ENCODE measurements at regions not wholly inside any gene's neighbourhood (a gene's known extent, or its start where the extent isn't known, plus 50 kb on each side); places are given as distances from the start of the nearest gene placed in this dataset.
"Not testable (repeated sequence)": the region's sequence is repeated elsewhere in the genome, so short reads cannot be mapped to it uniquely, and the experiment has no call there.

DNA sequence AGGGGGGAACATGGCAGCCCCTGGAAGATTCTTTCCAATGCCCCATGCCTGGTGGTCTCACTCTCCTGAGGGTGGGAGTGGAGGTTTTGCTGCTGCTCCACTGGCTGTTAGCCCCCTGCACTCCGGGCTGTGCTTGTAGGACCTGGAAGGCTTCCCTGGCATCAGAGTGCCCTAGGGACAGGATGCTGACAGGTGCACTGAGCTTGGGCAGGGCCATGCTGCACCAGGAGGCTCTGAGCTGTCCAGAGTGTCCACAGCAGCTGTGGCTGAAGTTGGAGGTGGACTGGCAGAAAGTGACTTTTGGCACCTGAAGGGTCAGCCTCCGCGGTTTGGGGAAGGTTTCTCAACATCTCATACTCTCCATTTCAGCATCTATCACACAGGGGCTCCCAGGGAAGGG lies 249.1 kb downstream of the GADD45G start:
- Histone ChIP-seq H3K9me3 (no peaks in the 10 kb centered on the region), H3K36me3 (no peaks in the 10 kb centered on the region), H3K4me3 (ENCODE audit: low read depth in 1 of 2, low read length in 1 of 2) (no peak overlapping the region), H3K27me3 (peaks cover 15% of the 10 kb centered on the region), H3K4me1 (ENCODE audit: control insufficient read depth in 1 of 2, insufficient read depth in 1 of 2, low read depth in 1 of 2, low read length in 1 of 2) (no peaks in the 10 kb centered on the region), H3K27ac (no peak overlapping the region)
- no peak for TF ChIP-seq CTCF (IDR thresholded peaks at IDR 0.05)

GRCh38 chr9:89854715-89855475 lies 250.1 kb downstream of the GADD45G start:
- no peaks in the 10 kb centered on the region for H3K9me3 ChIP-seq
- no peak for TF ChIP-seq CTCF (IDR thresholded peaks at IDR 0.05)
- no peaks in the 10 kb centered on the region for H3K36me3 ChIP-seq
- no peak overlapping the region for H3K27ac ChIP-seq
- no peaks in the 10 kb centered on the region for H3K4me1 ChIP-seq (ENCODE audit: control insufficient read depth in 1 of 2, insufficient read depth in 1 of 2, low read depth in 1 of 2, low read length in 1 of 2)
- H3K4me3 ChIP-seq (ENCODE audit: low read depth in 1 of 2, low read length in 1 of 2), result no peak overlapping the region
- H3K27me3 ChIP-seq, result peaks cover 16% of the 10 kb centered on the region

GRCh38 chr9:89856296-89856695 lies 251.5 kb downstream of the GADD45G start:
- H3K27me3 ChIP-seq, result peaks cover 16% of the 10 kb centered on the region
- not testable (repeated sequence) for H3K36me3 ChIP-seq; H3K4me3 ChIP-seq (ENCODE audit: low read depth in 1 of 2, low read length in 1 of 2); H3K9me3 ChIP-seq; H3K4me1 ChIP-seq (ENCODE audit: control insufficient read depth in 1 of 2, insufficient read depth in 1 of 2, low read depth in 1 of 2, low read length in 1 of 2); H3K27ac ChIP-seq

GRCh38 chr9:89856950-89857349 lies 252.1 kb downstream of the GADD45G start:
- peaks cover 20% of the 10 kb centered on the region for H3K27me3 ChIP-seq
- not testable (repeated sequence) for H3K9me3 ChIP-seq

DNA sequence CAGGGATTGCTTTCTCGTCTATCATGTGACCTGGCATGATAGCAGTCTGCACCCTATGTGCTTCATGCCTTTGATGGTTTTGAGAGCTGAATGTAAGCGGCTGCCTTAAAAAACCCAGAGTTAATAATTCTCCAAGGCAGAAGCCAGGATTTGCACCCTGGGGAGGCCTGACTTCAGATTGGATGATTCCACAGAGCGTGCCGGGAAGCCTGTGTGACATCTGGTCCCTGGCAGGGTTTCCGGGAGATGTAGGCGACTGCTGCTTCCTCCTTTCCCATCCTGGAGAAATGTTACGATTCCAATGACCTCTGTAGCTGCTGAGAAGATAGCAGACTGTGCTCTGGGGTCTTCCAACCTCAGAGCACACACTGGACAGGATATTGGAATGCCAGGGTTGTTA lies 255.0 kb downstream of the GADD45G start:
- peaks cover 22% of the 10 kb centered on the region for H3K27me3 ChIP-seq
- H3K9me3 ChIP-seq; H3K27ac ChIP-seq; H3K4me1 ChIP-seq (ENCODE audit: control insufficient read depth in 1 of 2, insufficient read depth in 1 of 2, low read depth in 1 of 2, low read length in 1 of 2); H3K36me3 ChIP-seq; H3K4me3 ChIP-seq (ENCODE audit: low read depth in 1 of 2, low read length in 1 of 2): not testable (repeated sequence)

More at GRCh38 chr9:89856950-89857349, 252.1 kb downstream of the GADD45G start:
- not testable (repeated sequence) for H3K27ac ChIP-seq; H3K4me1 ChIP-seq (ENCODE audit: control insufficient read depth in 1 of 2, insufficient read depth in 1 of 2, low read depth in 1 of 2, low read length in 1 of 2); H3K4me3 ChIP-seq (ENCODE audit: low read depth in 1 of 2, low read length in 1 of 2); H3K36me3 ChIP-seq

DNA sequence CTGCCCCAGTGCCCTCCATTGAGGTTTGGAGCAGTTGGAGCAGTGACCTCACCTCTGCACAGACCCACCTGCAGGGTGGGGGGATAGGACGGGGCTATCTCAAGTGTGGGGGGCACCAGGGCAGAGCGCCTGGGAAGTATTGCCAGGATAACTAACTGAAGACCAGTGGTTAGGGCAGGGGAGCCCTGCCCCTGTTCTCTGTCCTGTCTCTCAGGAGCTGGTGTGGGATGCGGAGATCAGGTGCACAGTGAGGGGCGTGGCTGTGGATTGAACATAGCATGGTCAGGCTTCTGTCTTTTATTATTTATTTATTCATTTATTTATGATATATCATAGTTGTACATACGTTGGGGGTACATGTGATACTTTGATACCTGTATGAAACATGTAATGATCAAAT lies 256.6 kb downstream of the GADD45G start:
- H3K9me3 ChIP-seq; H3K4me1 ChIP-seq (ENCODE audit: control insufficient read depth in 1 of 2, insufficient read depth in 1 of 2, low read depth in 1 of 2, low read length in 1 of 2); H3K36me3 ChIP-seq; H3K27ac ChIP-seq; H3K4me3 ChIP-seq (ENCODE audit: low read depth in 1 of 2, low read length in 1 of 2): not testable (repeated sequence)
- H3K27me3 ChIP-seq, result peaks cover 22% of the 10 kb centered on the region

- H3K9me3 ChIP-seq, result no peaks in the 10 kb centered on the region
- no peak overlapping the region for H3K4me3 ChIP-seq (ENCODE audit: low read depth in 1 of 2, low read length in 1 of 2)
- peaks cover 22% of the 10 kb centered on the region for H3K27me3 ChIP-seq
- no peak overlapping the region for H3K27ac ChIP-seq
- H3K4me1 ChIP-seq (ENCODE audit: control insufficient read depth in 1 of 2, insufficient read depth in 1 of 2, low read depth in 1 of 2, low read length in 1 of 2), result no peaks in the 10 kb centered on the region
- no peak for TF ChIP-seq CTCF (IDR thresholded peaks at IDR 0.05)
- H3K36me3 ChIP-seq, result no peaks in the 10 kb centered on the region
Observed at GRCh38 chr9:89862316-89862715, 257.5 kb downstream of the GADD45G start.

Measured in neutrophil (primary cell).